ENCODE measurements at regions not wholly inside any gene's neighbourhood (a gene's known extent, or its start where the extent isn't known, plus 50 kb on each side); places are given as distances from the start of the nearest gene placed in this dataset.
"Not testable (repeated sequence)": the region's sequence is repeated elsewhere in the genome, so short reads cannot be mapped to it uniquely, and the experiment has no call there.

DNA sequence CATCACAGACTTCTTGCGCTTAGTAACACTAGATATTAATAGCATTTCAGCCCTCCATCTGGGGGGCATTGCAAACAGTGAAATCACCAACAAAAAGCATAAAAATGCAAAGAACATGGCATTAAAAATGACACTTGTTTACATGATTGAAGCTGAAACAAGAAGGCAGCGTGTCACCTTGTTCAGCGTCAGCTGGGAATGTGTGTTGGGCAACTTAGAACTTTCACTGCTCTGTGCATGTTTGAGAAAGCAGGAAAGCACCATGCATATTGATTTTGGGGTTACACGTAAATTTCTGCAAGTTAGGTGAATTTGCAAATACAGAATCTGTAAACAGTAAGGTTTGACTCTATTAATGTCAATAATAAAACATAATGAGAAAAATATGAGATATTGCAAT is 162.9 kb downstream of the SOX4 start:
- no peaks in the 10 kb centered on the region for H3K4me1 Mint-ChIP-seq
- ChIA-PET CTCF (no interaction called here), POLR2A (no interaction called here)
- no peak overlapping the region for H3K4me3 Mint-ChIP-seq
- no peak overlapping the region for H3K27ac Mint-ChIP-seq
- no peaks in the 10 kb centered on the region for H3K27me3 Mint-ChIP-seq
- H3K36me3 Mint-ChIP-seq (ENCODE audit: low read depth), result no peaks in the 10 kb centered on the region
- H3K9me3 Mint-ChIP-seq, result no peaks in the 10 kb centered on the region
- DNase-seq, result no peak

DNA sequence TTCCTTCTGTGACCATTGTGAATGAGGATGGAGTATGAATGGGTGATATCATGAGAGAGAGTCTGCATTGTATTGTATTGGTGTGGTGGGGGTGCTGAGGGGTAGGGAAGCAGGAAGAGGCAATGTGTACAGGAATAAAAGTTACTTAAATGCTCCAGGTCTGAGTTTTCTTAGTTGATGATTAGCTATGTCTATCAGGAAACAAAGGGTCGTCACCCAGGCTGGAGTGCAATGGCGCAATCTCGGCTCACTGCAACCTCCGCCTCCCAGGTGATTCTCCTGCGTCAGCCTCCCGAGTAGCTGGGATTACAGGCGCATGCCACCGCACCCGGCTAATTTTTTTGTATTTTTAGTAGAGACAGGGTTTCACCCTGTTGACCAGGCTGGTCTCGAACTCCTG is 163.8 kb downstream of the SOX4 start:
- POLR2A ChIA-PET; H3K27me3 Mint-ChIP-seq; H3K9me3 Mint-ChIP-seq; H3K4me3 Mint-ChIP-seq; DNase-seq; H3K27ac Mint-ChIP-seq; H3K4me1 Mint-ChIP-seq; H3K36me3 Mint-ChIP-seq (ENCODE audit: low read depth): not testable (repeated sequence)
- CTCF ChIA-PET, result interaction anchor here (0.7 kb wide), 2 partner anchors 262 to 930 kb away, joined by 3 to 4 read pairs; no protein-coding TSS in a partner anchor

DNA sequence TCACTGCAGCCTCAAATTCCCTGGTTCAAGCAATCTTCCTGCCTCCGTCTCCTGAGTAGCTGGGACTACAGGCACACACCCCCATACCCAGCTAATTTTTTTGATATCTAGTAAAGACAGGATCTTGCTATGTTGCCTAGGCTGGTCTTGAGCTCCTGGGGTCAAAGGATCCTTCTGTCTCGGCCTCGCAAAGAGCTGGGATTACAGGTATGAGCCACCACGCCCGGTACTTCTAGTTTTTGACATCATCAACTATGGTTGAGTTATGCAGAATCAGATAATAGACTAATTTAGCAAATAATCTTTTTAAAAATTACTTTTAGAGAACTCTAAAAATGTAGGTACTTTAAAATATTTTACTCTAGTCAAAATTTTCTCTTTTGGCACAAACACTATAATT is 166.2 kb downstream of the SOX4 start:
- no peak overlapping the region for H3K4me3 Mint-ChIP-seq
- H3K9me3 Mint-ChIP-seq, result peaks cover 6% of the 10 kb centered on the region
- H3K36me3 Mint-ChIP-seq (ENCODE audit: low read depth), result no peaks in the 10 kb centered on the region
- ChIA-PET POLR2A (no interaction called here), CTCF (interaction anchor here (0.7 kb wide), 1 partner anchor 95 kb away, joined by 3 read pairs; no protein-coding TSS in a partner anchor)
- H3K4me1 Mint-ChIP-seq, result no peaks in the 10 kb centered on the region
- DNase-seq, result no peak
- no peak overlapping the region for H3K27ac Mint-ChIP-seq
- no peaks in the 10 kb centered on the region for H3K27me3 Mint-ChIP-seq

DNA sequence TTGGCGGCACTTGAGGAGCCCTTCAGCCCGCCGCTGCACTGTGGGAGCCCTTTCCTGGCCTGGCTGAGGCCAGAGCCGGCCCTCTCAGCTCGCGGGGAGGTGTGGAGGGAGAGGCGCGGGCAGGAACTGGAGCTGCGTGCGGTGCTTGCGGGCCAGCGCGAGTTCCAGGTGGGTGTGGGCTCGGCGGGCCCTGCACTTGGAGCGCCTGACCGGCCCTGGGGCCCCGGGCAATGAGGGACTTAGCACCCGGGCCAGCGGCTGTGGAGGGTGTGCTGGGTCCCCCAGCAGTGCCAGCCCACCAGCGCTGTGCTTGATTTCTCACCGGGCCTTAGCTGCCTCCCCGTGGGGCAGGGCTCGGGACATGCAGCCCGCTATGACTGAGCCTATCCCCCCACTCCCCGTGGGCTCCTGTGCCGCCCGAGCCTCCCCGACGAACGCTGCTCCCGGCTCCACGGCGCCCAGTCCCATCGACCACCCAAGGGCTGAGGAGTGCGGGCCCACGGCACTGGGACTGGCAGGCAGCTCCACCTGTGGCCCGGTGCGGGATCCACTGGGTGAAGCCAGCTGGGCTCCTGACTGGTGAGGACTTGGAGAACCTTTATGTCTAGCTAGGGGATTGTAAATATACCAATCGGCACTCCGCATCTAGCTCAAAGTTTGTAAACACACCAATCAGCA is 167.6 kb downstream of the SOX4 start:
- POLR2A ChIA-PET; H3K4me1 Mint-ChIP-seq; DNase-seq; H3K27me3 Mint-ChIP-seq; H3K4me3 Mint-ChIP-seq; H3K27ac Mint-ChIP-seq; CTCF ChIA-PET; H3K36me3 Mint-ChIP-seq (ENCODE audit: low read depth); H3K9me3 Mint-ChIP-seq: not testable (repeated sequence)

DNA sequence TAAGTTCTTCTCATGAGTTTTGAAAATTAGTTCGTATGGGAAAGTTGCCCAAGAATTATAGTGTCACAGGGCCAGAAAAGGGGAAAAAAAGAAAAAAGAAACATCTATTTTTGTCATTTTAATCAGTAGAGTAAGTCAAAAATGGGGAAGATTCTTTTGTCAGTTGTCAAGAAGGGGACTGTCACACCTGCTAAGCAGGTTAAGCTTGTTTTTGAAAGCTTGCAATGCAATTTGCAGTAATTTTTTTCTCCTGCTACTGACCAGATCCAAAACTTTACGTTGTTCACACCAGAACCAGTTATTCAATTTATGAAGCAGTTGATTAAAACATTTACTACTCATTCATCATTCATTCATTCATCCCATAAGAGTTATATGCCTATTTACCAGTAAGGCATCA is 171.4 kb downstream of the SOX4 start:
- ChIA-PET CTCF (no interaction called here), POLR2A (no interaction called here)
- no peak overlapping the region for H3K27ac Mint-ChIP-seq
- H3K4me3 Mint-ChIP-seq, result no peak overlapping the region
- no peaks in the 10 kb centered on the region for H3K27me3 Mint-ChIP-seq
- H3K4me1 Mint-ChIP-seq, result no peaks in the 10 kb centered on the region
- H3K36me3 Mint-ChIP-seq (ENCODE audit: low read depth), result no peaks in the 10 kb centered on the region
- peaks cover 6% of the 10 kb centered on the region for H3K9me3 Mint-ChIP-seq
- no peak for DNase-seq

DNA sequence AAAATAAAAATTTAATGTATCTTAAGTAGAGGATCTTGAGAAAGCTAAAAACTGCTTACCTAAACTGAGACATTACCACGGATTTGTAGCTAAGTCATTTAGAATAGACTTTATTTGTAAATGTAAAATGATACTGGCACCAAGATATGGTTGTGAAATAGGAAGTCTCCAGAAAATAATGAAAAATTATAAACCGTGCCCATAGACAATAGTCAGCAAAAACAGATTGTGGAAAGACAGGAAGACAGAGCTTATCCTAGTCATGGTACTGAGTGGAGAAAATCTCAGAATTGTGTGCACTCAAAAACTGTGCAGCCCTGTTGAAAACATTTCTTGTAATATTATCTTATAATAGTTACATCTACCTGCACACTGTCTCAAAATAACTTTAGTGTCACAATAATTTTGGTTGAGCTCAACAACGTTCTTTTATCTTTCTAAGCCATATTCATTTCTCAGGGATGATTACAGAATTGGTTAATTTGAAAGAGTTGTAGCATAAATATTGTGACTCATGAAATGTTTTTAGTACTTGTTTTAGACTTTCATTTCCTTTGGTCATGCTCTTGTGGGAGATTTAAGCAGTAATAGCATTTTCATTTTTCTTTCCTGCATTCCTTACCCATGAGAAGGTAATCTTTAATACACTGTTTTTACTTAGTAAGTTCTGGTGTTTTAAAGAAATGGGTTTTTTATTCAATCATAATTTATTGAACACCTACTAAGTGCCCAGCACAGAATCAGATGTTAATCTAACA is 174.5 kb downstream of the SOX4 start:
- Mint-ChIP-seq H3K27ac (no peak overlapping the region), H3K27me3 (no peaks in the 10 kb centered on the region), H3K4me1 (no peaks in the 10 kb centered on the region), H3K9me3 (no peaks in the 10 kb centered on the region), H3K36me3 (ENCODE audit: low read depth) (no peaks in the 10 kb centered on the region), H3K4me3 (no peak overlapping the region)
- ChIA-PET POLR2A (no interaction called here), CTCF (no interaction called here)
- no peak for DNase-seq

DNA sequence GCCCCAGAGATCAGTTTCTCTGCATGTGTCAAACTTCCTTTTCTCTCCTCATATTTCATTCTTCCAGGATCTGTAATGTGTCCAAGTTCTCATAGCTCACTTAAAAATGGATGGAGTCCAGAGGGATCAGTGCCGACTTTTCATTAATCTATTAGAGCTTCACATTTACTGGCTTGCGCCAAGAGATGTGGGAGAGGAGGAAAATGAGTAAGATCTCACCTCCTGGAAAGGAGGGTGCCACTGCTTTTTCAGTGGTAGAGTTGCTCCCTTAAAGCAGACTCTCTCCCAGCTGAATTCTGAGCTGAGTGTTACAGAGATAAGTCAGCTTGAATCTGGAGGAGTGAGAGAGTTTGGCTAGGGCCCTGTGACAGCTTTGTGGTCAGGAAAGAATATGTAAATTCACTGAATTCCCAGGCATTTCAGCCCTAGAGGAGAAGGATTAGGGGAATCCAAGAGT is 175.9 kb downstream of the SOX4 start:
- Mint-ChIP-seq H3K27me3 (no peaks in the 10 kb centered on the region), H3K9me3 (no peaks in the 10 kb centered on the region), H3K4me1 (no peaks in the 10 kb centered on the region), H3K27ac (no peak overlapping the region), H3K36me3 (ENCODE audit: low read depth) (no peaks in the 10 kb centered on the region), H3K4me3 (no peak overlapping the region)
- DNase-seq, result no peak
- POLR2A ChIA-PET, result no interaction called here
- CTCF ChIA-PET, result no interaction called here

DNA sequence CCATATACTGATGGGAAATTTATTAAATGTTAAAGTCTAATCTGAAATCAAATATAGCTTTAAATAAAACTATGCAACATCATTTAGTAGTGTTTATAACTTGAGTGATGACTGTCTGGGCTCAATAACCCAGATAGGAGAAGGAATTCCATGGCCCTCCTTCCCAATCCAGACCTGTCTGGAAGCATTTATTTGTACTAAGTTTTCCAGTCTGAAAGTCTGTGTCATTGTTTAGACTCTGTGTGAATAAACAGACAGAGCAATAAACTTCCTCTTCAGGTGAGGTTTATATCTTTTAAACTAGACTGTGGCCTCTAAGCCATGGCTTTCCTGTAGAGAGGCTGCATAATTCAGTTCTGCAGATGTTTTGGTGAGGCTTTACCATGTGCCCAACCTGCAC is 176.4 kb downstream of the SOX4 start:
- POLR2A ChIA-PET, result no interaction called here
- no peaks in the 10 kb centered on the region for H3K36me3 Mint-ChIP-seq (ENCODE audit: low read depth)
- CTCF ChIA-PET, result no interaction called here
- no peaks in the 10 kb centered on the region for H3K27me3 Mint-ChIP-seq
- no peaks in the 10 kb centered on the region for H3K4me1 Mint-ChIP-seq
- DNase-seq, result no peak
- H3K4me3 Mint-ChIP-seq, result no peak overlapping the region
- no peaks in the 10 kb centered on the region for H3K9me3 Mint-ChIP-seq
- no peak overlapping the region for H3K27ac Mint-ChIP-seq

DNA sequence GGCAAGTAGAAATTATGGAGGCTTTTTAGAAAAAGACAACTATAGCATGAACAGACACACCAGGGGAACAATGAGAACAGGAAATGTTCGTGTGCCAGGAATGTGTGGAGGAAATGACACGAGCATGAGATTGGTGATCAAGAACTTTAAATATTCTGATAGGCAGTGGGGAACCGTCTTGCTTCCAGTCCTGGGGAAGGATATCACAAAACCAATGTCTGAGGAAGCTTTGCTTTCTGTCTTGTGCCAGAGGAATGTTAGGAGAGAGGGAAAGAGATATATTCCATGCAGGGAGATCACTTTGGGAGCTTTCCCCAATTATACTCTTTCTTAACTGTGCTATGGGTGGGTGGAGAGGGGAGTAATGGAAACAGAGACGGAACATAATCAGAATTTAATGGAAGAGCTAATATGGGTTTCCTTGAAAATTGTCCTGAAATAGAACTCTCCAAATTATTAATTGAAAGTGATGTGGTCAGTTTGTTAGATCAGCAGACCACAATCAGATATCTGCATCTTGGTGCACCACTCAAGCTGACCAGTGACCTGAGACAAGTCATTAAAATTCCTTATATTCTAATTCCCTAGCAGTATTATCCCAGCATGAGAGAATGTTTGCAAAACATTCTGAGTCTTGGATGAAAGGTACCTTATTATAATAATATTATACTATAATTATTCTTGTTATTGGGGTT is 178.2 kb downstream of the SOX4 start:
- Mint-ChIP-seq H3K4me3 (no peak overlapping the region), H3K27me3 (no peaks in the 10 kb centered on the region), H3K4me1 (no peaks in the 10 kb centered on the region), H3K9me3 (no peaks in the 10 kb centered on the region), H3K36me3 (ENCODE audit: low read depth) (no peaks in the 10 kb centered on the region), H3K27ac (no peak overlapping the region)
- CTCF ChIA-PET, result no interaction called here
- DNase-seq, result no peak
- POLR2A ChIA-PET, result no interaction called here

DNA sequence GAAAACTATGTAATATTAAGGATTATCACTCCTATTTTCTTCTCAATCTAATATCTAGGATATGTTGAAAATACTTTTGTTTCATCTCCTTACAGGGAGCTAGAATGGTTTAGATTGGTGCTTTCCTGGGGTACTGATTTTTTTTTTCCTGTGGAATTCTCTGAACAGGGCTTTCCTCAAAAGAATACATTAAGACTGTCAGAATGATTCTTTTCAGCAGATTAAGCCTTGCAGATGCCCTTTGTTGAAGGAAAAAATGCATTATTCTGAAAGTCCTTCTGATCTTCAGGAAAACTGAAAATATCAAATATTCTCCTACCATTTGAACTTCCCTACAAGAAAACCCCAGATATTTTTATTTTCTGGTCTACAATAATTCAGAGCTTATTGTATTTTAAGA is 178.9 kb downstream of the SOX4 start:
- H3K9me3 Mint-ChIP-seq, result no peaks in the 10 kb centered on the region
- ChIA-PET POLR2A (no interaction called here), CTCF (no interaction called here)
- no peak for DNase-seq
- no peak overlapping the region for H3K4me3 Mint-ChIP-seq
- no peak overlapping the region for H3K27ac Mint-ChIP-seq
- H3K27me3 Mint-ChIP-seq, result no peaks in the 10 kb centered on the region
- no peaks in the 10 kb centered on the region for H3K36me3 Mint-ChIP-seq (ENCODE audit: low read depth)
- H3K4me1 Mint-ChIP-seq, result no peaks in the 10 kb centered on the region

DNA sequence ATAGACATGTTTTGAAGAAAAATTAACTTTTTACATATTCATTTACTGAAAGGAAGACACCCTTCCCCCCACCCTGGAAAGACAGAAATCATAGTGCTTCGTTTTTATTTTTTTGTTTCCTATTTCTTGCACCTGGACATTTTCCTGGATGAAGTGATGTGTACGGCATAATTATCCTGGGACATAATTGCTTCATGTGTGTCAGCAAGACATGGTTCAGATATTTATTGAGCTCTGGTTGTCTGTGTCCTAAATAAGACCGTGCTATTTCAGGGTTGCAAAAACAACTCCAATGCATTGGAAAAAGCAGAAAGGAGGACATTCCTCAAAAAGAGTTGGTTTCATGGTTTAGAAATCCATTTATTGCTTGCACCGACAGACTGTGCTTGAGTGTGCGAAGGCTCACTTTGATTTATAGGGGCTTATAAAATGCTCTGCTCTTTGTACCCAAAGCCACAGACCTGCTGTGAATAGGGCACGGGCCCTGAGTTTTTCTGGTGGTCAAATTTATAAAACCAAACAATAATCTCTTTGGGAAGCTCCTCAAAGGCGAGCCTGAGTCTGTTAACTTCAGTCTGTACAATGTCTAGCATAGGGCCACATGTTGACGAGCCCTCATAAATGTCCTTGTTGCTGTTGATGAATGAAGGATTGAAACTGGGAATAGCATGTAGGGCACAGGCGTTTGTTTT is 179.5 kb downstream of the SOX4 start:
- Mint-ChIP-seq H3K4me1 (no peaks in the 10 kb centered on the region), H3K9me3 (no peaks in the 10 kb centered on the region), H3K27ac (no peak overlapping the region), H3K36me3 (ENCODE audit: low read depth) (no peaks in the 10 kb centered on the region), H3K4me3 (no peak overlapping the region), H3K27me3 (no peaks in the 10 kb centered on the region)
- no peak for DNase-seq
- CTCF ChIA-PET, result no interaction called here
- POLR2A ChIA-PET, result no interaction called here

DNA sequence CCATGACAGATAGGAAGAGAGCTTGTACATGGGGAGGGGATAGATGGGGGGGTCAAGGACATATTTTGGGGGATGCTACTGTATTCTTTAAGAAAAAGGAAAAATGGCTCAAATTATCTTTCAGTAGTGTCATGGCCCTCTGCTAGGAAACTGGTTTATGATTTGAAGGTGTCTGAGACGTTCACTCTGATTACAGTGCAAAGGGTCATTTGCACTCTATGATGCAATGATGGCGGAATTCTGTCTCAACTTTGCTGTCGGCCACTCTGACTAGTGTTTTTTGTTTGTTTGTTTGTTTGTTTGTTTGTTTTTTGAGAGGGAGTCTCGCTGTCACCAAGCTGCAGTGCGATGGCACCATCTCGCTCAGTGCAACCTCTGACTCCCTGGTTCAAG is 180.0 kb downstream of the SOX4 start:
- Mint-ChIP-seq H3K4me3 (no peak overlapping the region), H3K9me3 (no peaks in the 10 kb centered on the region), H3K4me1 (no peaks in the 10 kb centered on the region), H3K36me3 (ENCODE audit: low read depth) (no peaks in the 10 kb centered on the region), H3K27ac (no peak overlapping the region), H3K27me3 (no peaks in the 10 kb centered on the region)
- ChIA-PET POLR2A (no interaction called here), CTCF (no interaction called here)
- no peak for DNase-seq

DNA sequence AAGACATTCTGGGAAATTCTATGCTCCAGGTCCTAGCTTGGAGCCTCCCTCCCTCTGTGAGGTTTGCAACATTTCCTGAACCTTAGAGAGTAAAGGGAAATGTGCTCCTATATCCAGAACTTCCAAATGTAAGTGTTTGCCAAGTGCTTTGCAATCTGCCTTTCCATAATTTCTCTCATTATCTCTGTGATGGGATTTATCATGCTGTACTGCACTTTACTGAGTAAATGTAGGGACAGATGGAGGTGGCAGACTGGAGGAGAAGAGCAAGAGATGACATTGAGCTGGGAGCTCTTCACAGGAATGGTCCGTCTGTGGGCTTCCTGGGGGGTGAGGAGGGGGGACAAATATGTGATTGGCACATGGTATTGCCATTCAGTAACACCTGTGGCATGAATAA is 184.3 kb downstream of the SOX4 start:
- Mint-ChIP-seq H3K4me3 (no peak overlapping the region), H3K4me1 (no peaks in the 10 kb centered on the region), H3K27ac (no peak overlapping the region), H3K27me3 (no peaks in the 10 kb centered on the region), H3K9me3 (peaks cover 3% of the 10 kb centered on the region), H3K36me3 (ENCODE audit: low read depth) (no peaks in the 10 kb centered on the region)
- CTCF ChIA-PET, result no interaction called here
- DNase-seq, result no peak
- POLR2A ChIA-PET, result no interaction called here

Data from activated CD4-positive, alpha-beta memory T cell treated with anti-CD3 and anti-CD28 coated beads, Interleukin-2, amount 10 ng/mL, durations not matched to agents 7 days and 5 days (primary cell).